CD4-positive, CD25-positive, alpha-beta regulatory T cell (primary cell): ENCODE measurements at regions not wholly inside any gene's neighbourhood (a gene's known extent, or its start where the extent isn't known, plus 50 kb on each side); places are given as distances from the start of the nearest gene placed in this dataset.
"Not testable (repeated sequence)": the region's sequence is repeated elsewhere in the genome, so short reads cannot be mapped to it uniquely, and the experiment has no call there.

Experiments used
- ATAC-seq, 2 donors: fragments of 150-1000 bp; cut with Tn5 transposase; one replicate each; pipeline ENCODE4 v1.10.0; 2021; ENCODE audit warnings: low read depth in 2 of 2, moderate number of reproducible peaks in 2 of 2, moderate library complexity in 1 of 2
- DNase-seq, 3 donors: peaks; one replicate each; pipeline versions ENCODE4 v3.0.0 to v3.0.0-alpha.2; 2012 to 2022; ENCODE audit warnings: mixed read lengths in 1 of 3
- H3K27ac ChIP-seq: one replicate; pipeline ENCODE4 v1.7.0; 2013; ENCODE audit warnings: mild to moderate bottlenecking, low read length; ENCODE audit not compliant: insufficient read depth, poor library complexity, severe bottlenecking
- H3K27me3 ChIP-seq: one replicate; pipeline ENCODE4 v1.7.0; 2013; ENCODE audit warnings: low read length; ENCODE audit not compliant: control insufficient read depth, insufficient read depth
- H3K36me3 ChIP-seq: one replicate; pipeline ENCODE4 v1.7.0; 2013; ENCODE audit warnings: mild to moderate bottlenecking, low read length, moderate library complexity; ENCODE audit not compliant: control insufficient read depth, insufficient read depth
- H3K4me1 ChIP-seq: 2 replicates; pipeline ENCODE4 v1.7.0; 2013; ENCODE audit warnings: mild to moderate bottlenecking, low read length; ENCODE audit not compliant: insufficient read depth, control insufficient read depth, poor library complexity, severe bottlenecking
- H3K4me3 ChIP-seq: one replicate; pipeline ENCODE4 v1.7.0; 2013; ENCODE audit warnings: low read depth, mild to moderate bottlenecking, low read length, moderate library complexity
- H3K9me3 ChIP-seq, 2 experiments: 1 replicate in 1 of 2; 2 replicates in 1 of 2; pipeline ENCODE4 v1.7.0; 2013; ENCODE audit warnings: low read length in 2 of 2, mild to moderate bottlenecking in 1 of 2, moderate library complexity in 1 of 2; ENCODE audit not compliant: control insufficient read depth in 2 of 2
- H3K27ac Mint-ChIP-seq, 3 donors: one replicate each; pipeline ENCODE4 v1.8.0; 2020 to 2022; ENCODE audit warnings: mild to moderate bottlenecking in 3 of 3, mixed read lengths in 3 of 3, moderate library complexity in 2 of 3
- H3K27me3 Mint-ChIP-seq: one replicate; pipeline ENCODE4 v1.8.0; 2022; ENCODE audit warnings: mild to moderate bottlenecking, mixed read lengths
- H3K36me3 Mint-ChIP-seq: one replicate; pipeline ENCODE4 v1.8.0; 2020; ENCODE audit warnings: mixed read lengths
- H3K4me1 Mint-ChIP-seq, 4 donors: one replicate each; pipeline ENCODE4 v1.8.0; 2020 to 2022; ENCODE audit warnings: mixed read lengths in 4 of 4, mild to moderate bottlenecking in 1 of 4
- H3K4me3 Mint-ChIP-seq, 4 donors: one replicate each; pipeline ENCODE4 v1.8.0; 2020 to 2022; ENCODE audit warnings: mild to moderate bottlenecking in 4 of 4, mixed read lengths in 4 of 4, moderate library complexity in 3 of 4
- H3K9me3 Mint-ChIP-seq, 7 donors: one replicate each; pipeline ENCODE4 v1.8.0; 2020 to 2022; ENCODE audit warnings: mixed read lengths in 7 of 7, mild to moderate bottlenecking in 3 of 7, moderate library complexity in 2 of 7

DNA sequence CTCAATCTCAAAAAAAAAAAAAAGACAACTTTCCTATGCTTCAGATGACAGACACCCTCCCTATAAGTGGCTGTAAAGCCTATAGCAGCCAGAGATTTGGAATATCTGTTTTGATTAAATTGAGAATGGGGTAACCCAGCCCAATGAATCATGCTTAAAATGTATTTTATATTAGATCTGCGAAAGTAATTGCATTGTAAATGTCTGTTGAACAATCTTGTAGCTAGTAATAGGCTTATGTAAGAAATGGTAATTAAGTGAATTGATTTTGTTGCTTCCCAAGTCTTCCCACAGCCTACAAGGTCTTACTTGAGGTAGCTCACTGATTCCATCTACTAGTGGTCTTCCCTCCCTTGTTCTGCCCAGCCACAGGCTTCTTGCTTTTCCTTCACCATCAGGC, 590.7 kb downstream of the ACTL7B start:
- Mint-ChIP-seq H3K27ac (no peak overlapping the region), H3K27me3 (no peaks in the 10 kb centered on the region), H3K36me3 (no peaks in the 10 kb centered on the region), H3K4me1 (no peaks in the 10 kb centered on the region), H3K9me3 (peaks cover 0 to 10% (median 2%) of the 10 kb centered on the region in 7 donors), H3K4me3 (no peak overlapping the region)
- Histone ChIP-seq H3K4me1 (no peaks in the 10 kb centered on the region), H3K27ac (no peak overlapping the region), H3K4me3 (no peak overlapping the region), H3K36me3 (no peaks in the 10 kb centered on the region), H3K9me3 (peaks cover 0 to 5% of the 10 kb centered on the region in 2 experiments), H3K27me3 (no peaks in the 10 kb centered on the region)
- DNase-seq, result no peak
- no peak for ATAC-seq

DNA sequence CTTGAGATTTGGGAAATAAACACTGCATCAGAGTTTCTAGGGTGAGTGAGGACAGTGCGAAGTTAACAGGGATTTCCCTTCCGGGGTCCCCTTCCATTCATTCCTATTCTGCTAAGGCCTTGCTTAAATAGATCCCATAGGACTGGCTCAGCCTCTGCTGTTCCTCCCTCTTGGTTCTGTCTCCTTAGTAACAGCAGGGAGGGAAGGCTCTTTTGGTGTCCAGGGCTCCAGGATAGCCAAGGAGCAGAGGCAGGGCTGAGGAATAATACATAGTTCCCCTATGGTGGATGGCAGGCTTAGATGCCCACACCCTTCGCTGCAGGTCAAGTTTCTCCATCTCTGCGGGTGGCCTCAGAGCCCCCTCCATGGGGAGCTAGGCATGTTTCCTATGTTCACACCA, 591.7 kb downstream of the ACTL7B start:
- DNase-seq, result no peak
- Mint-ChIP-seq H3K27me3 (no peaks in the 10 kb centered on the region), H3K9me3 (peaks cover 0 to 10% (median 2%) of the 10 kb centered on the region in 7 donors), H3K36me3 (no peaks in the 10 kb centered on the region), H3K27ac (no peak overlapping the region), H3K4me3 (no peak overlapping the region), H3K4me1 (no peaks in the 10 kb centered on the region)
- Histone ChIP-seq H3K36me3 (no peaks in the 10 kb centered on the region), H3K4me3 (no peak overlapping the region), H3K4me1 (no peaks in the 10 kb centered on the region), H3K9me3 (peaks cover 0 to 5% of the 10 kb centered on the region in 2 experiments), H3K27ac (no peak overlapping the region), H3K27me3 (no peaks in the 10 kb centered on the region)
- no peak for ATAC-seq

GRCh38 chr9:108262836-108263235, 593.0 kb downstream of the ACTL7B start:
- no peaks in the 10 kb centered on the region for H3K4me1 ChIP-seq
- no peaks in the 10 kb centered on the region for H3K27me3 Mint-ChIP-seq
- H3K9me3 ChIP-seq, result peaks cover 0 to 5% of the 10 kb centered on the region in 2 experiments
- peaks cover 0 to 6% (median 2%) of the 10 kb centered on the region in 7 donors for H3K9me3 Mint-ChIP-seq
- no peaks in the 10 kb centered on the region for H3K36me3 ChIP-seq
- no peak for DNase-seq
- H3K27ac ChIP-seq, result no peak overlapping the region
- no peaks in the 10 kb centered on the region for H3K36me3 Mint-ChIP-seq
- no peak for ATAC-seq
- H3K27me3 ChIP-seq, result no peaks in the 10 kb centered on the region
- H3K4me1 Mint-ChIP-seq, result no peaks in the 10 kb centered on the region
- H3K4me3 ChIP-seq, result no peak overlapping the region
- no peak overlapping the region for H3K27ac Mint-ChIP-seq
- no peak overlapping the region for H3K4me3 Mint-ChIP-seq

- Histone ChIP-seq H3K4me1 (no peaks in the 10 kb centered on the region), H3K36me3 (no peaks in the 10 kb centered on the region), H3K27ac (no peak overlapping the region), H3K4me3 (no peak overlapping the region), H3K27me3 (no peaks in the 10 kb centered on the region), H3K9me3 (peaks cover 0 to 5% of the 10 kb centered on the region in 2 experiments)
- no peak overlapping the region for H3K4me3 Mint-ChIP-seq
- H3K27ac Mint-ChIP-seq, result no peak overlapping the region
- DNase-seq (no peak), ATAC-seq (no peak)
- H3K27me3 Mint-ChIP-seq, result no peaks in the 10 kb centered on the region
- no peaks in the 10 kb centered on the region for H3K36me3 Mint-ChIP-seq
- H3K9me3 Mint-ChIP-seq, result peaks cover 0 to 6% (median 2%) of the 10 kb centered on the region in 7 donors
- H3K4me1 Mint-ChIP-seq, result no peaks in the 10 kb centered on the region
Measured at GRCh38 chr9:108259917-108260675, 595.7 kb downstream of the ACTL7B start.

- no peaks in the 10 kb centered on the region for H3K36me3 Mint-ChIP-seq
- H3K27ac ChIP-seq, result no peak overlapping the region
- H3K4me3 Mint-ChIP-seq, result no peak overlapping the region
- no peaks in the 10 kb centered on the region for H3K36me3 ChIP-seq
- DNase-seq (no peak), ATAC-seq (no peak)
- peaks cover 0 to 10% (median 2%) of the 10 kb centered on the region in 7 donors for H3K9me3 Mint-ChIP-seq
- no peaks in the 10 kb centered on the region for H3K4me1 ChIP-seq
- no peaks in the 10 kb centered on the region for H3K4me1 Mint-ChIP-seq
- no peak overlapping the region for H3K27ac Mint-ChIP-seq
- no peaks in the 10 kb centered on the region for H3K9me3 ChIP-seq
- H3K27me3 ChIP-seq, result no peaks in the 10 kb centered on the region
- no peaks in the 10 kb centered on the region for H3K27me3 Mint-ChIP-seq
- no peak overlapping the region for H3K4me3 ChIP-seq
Measured at GRCh38 chr9:108258640-108259039, 597.1 kb downstream of the ACTL7B start.

DNA sequence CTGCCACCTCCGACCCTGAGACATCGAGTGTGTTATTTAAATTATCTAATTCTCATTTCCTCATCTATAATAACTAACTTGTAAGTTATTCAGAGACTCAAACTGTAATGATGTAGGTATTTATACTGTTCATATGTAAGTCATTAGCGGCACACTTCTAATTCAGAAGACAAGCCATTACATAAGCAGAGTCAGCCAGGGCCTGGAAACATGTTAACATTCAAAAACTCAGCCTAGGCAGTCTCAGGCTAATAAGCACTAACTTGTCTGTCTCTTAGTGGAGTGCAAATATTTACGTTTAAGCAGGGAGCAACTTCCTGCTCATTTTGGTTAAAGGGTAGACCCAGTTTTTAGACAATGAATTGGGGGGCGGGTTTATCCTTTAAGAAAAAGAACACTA, 598.4 kb downstream of the ACTL7B start:
- H3K27me3 Mint-ChIP-seq, result no peaks in the 10 kb centered on the region
- ATAC-seq (no peak), DNase-seq (no peak)
- no peak overlapping the region for H3K4me3 ChIP-seq
- H3K27ac ChIP-seq, result no peak overlapping the region
- H3K9me3 Mint-ChIP-seq, result peaks cover 0 to 10% (median 2%) of the 10 kb centered on the region in 7 donors
- no peaks in the 10 kb centered on the region for H3K4me1 ChIP-seq
- H3K36me3 Mint-ChIP-seq, result no peaks in the 10 kb centered on the region
- H3K27me3 ChIP-seq, result no peaks in the 10 kb centered on the region
- no peak overlapping the region for H3K4me3 Mint-ChIP-seq
- no peaks in the 10 kb centered on the region for H3K36me3 ChIP-seq
- H3K27ac Mint-ChIP-seq, result no peak overlapping the region
- no peaks in the 10 kb centered on the region for H3K4me1 Mint-ChIP-seq
- no peaks in the 10 kb centered on the region for H3K9me3 ChIP-seq

DNA sequence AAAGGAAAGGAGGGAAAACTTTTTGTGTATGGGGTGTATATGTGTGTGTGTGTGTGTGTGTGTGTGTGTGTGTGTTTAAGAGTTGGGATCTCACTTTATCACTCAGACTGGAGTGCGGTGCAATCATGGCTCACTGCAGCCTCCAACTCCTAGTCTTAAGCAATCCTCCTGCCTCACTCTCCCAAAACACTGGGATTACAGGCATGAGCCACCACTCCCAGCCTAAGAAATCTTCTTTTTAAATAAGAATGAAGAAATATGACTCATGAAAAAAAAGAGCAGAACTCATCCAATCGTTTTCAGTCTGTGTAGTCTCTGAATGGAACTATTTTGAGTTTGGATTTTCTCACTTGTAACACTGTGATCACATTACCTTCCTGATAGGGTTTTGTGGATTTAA, 601.5 kb downstream of the ACTL7B start:
- no peak for DNase-seq
- no peaks in the 10 kb centered on the region for H3K27me3 ChIP-seq
- Mint-ChIP-seq H3K27ac (no peak overlapping the region), H3K4me3 (no peak overlapping the region), H3K27me3 (no peaks in the 10 kb centered on the region), H3K9me3 (peaks cover 0 to 10% (median 1%) of the 10 kb centered on the region in 7 donors), H3K36me3 (no peaks in the 10 kb centered on the region), H3K4me1 (no peaks in the 10 kb centered on the region)
- no peaks in the 10 kb centered on the region for H3K4me1 ChIP-seq
- no peak overlapping the region for H3K4me3 ChIP-seq
- no peak overlapping the region for H3K27ac ChIP-seq
- ATAC-seq, result no peak
- H3K9me3 ChIP-seq, result no peaks in the 10 kb centered on the region
- no peaks in the 10 kb centered on the region for H3K36me3 ChIP-seq

DNA sequence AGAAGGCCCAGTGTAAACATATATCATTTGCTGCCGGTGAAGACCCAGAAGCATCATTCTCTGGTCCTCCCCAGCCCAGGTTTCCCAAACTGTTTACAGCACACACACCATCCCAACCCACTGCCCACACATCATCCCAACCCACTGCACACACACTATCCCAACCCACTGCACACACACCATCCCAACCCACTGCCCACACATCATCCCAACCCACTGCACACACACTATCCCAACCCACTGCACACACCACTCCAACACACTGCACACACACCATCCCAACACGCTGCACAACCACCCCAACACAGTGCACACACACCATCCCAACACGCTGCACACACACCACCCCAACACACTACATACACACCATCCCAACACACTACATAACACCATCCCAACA, 608.4 kb downstream of the ACTL7B start:
- H3K27ac Mint-ChIP-seq, H3K4me3 ChIP-seq, H3K27ac ChIP-seq, H3K9me3 ChIP-seq, H3K27me3 ChIP-seq, ATAC-seq, H3K36me3 Mint-ChIP-seq, H3K4me1 Mint-ChIP-seq, H3K36me3 ChIP-seq, DNase-seq, H3K9me3 Mint-ChIP-seq, H3K27me3 Mint-ChIP-seq, H3K4me1 ChIP-seq, H3K4me3 Mint-ChIP-seq: not testable (repeated sequence)
